GM12875 (cell line): ENCODE measurements at regions not wholly inside any gene's neighbourhood (a gene's known extent, or its start where the extent isn't known, plus 50 kb on each side); places are given as distances from the start of the nearest gene placed in this dataset.

Experiments used
- H3K4me3 ChIP-seq: one replicate; pipeline ENCODE4 v1.5.1; 2011; ENCODE audit warnings: low read depth, low read length, control low read depth
- CTCF ChIP-seq: IDR thresholded peaks from 2 replicates; pipeline ENCODE4 v1.5.1; 2011; ENCODE audit warnings: low read depth, mild to moderate bottlenecking, control low read depth, inconsistent platforms, low read length, moderate library complexity, borderline replicate concordance; ENCODE audit not compliant: insufficient read depth

DNA sequence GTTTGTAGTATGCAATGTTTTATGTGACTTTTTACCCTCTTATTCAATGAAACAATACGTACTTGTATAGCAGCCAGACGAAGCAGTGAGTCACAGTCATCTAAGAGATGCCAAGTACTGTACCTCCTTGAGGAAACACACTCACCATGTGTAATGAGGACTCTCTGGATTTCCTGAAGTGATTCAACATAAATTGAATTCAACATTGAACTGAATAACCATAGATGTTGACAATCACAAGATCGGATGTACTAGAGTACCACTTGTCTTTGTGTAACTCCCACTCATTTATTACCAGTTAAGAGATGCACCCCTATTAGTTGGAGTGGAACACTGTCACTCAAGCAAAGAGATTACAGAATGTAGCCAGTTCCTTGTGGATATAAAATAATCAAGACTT is 175.2 kb upstream of the HMGA2 start:
- TF ChIP-seq CTCF, result no peak
- no peak overlapping the region for H3K4me3 ChIP-seq

DNA sequence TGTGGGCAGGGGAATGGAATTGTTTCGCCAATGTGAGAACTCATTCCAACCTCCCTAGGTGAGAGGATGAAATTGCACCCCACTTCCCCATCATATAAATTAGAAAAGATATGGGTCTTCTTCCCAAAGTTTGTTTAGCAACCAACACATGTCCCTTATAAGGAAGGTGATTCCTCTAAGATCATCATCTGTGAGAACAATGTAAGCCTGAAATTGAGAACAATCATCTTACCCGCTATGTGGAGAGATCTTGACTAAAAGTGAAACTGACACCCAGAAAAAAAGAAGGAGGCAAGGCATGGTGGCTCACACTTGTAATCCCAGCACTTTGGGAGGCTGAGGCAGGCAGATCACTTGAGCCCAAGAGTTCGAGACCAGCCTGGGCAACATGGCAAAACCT is 173.2 kb upstream of the HMGA2 start:
- H3K4me3 ChIP-seq, result no peak overlapping the region
- no peak for TF ChIP-seq CTCF

DNA sequence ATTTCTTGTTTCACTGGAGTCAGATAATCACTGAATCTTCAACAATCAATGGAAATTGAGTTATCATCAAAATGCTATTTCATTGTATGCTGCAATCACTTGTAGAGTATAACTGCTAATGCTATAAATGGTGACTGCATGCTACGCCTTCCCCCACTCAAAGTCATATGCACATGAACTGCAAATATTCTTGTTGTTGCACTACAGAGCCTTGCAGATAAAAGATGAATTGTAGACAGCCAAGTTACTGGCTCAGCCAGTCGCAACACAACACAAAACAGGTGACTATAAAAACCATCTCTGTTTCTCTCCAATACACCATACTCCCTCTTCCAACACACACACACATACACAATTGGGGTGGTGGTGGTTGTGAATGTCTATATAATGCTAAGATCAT is 171.0 kb upstream of the HMGA2 start:
- TF ChIP-seq CTCF, result no peak

GRCh38 chr12:65653946-65654629 is 170.2 kb upstream of the HMGA2 start:
- no peak for TF ChIP-seq CTCF
- no peak overlapping the region for H3K4me3 ChIP-seq

More for the DNA sequence above, 171.0 kb upstream of the HMGA2 start:
- no peak overlapping the region for H3K4me3 ChIP-seq

GRCh38 chr12:65655074-65655493 is 169.2 kb upstream of the HMGA2 start:
- no peak overlapping the region for H3K4me3 ChIP-seq
- no peak for TF ChIP-seq CTCF

- no peak overlapping the region for H3K4me3 ChIP-seq
- TF ChIP-seq CTCF, result no peak
These were observed 168.0 kb upstream of the HMGA2 start for GRCh38 chr12:65656156-65656882.

- no peak for TF ChIP-seq CTCF
- H3K4me3 ChIP-seq, result no peak overlapping the region
These were observed 167.4 kb upstream of the HMGA2 start for GRCh38 chr12:65656891-65657351.
